K562 (cell line): ENCODE measurements at regions not wholly inside any gene's neighbourhood (a gene's known extent, or its start where the extent isn't known, plus 50 kb on each side); places are given as distances from the start of the nearest gene placed in this dataset.

ENCODE experiments used
- BRCA1 ChIP-seq, 2 experiments: fragments of 450-650 bp in 1 of 2; sonication (generic) in 1 of 2; formaldehyde crosslinking in 1 of 2; IDR thresholded peaks; 2 replicates each; pipeline versions ENCODE4 v1.5.0 to v1.6.1; 2017 to 2020; ENCODE audit warnings: mild to moderate bottlenecking in 1 of 2, missing genetic modification reagents in 1 of 2
- MAFK ChIP-seq: IDR thresholded peaks from 2 replicates; pipeline ENCODE4 v1.6.1; 2011; ENCODE audit warnings: low read length, improper control_type of control experiment
- TF ChIP-seq, protein P1 (sequence below): conservative IDR thresholded peaks from 2 replicates; pipeline ENCODE4 v1.6.1; 2011; ENCODE audit warnings: low read depth, mild to moderate bottlenecking, low read length; ENCODE audit not compliant: control insufficient read depth
- TF ChIP-seq, protein P2 (sequence below), 3 experiments: IDR thresholded peaks in 2 of 3; conservative IDR thresholded peaks in 1 of 3; 2 replicates each; pipeline ENCODE4 v1.5.1; 2011 to 2012; ENCODE audit warnings: low read length in 3 of 3, mild to moderate bottlenecking in 3 of 3, control low read depth in 2 of 3, improper control_type of control experiment in 1 of 3, inconsistent platforms in 1 of 3, low read depth in 1 of 3, mixed read lengths in 1 of 3, moderate library complexity in 1 of 3; ENCODE audit not compliant: insufficient read depth in 2 of 3
- TF ChIP-seq, protein P3 (sequence below): sonication (generic); formaldehyde crosslinking; IDR thresholded peaks from 2 replicates; pipeline ENCODE4 v1.8.1; 2023; ENCODE audit warnings: mild to moderate bottlenecking, missing genetic modification reagents

DNA sequence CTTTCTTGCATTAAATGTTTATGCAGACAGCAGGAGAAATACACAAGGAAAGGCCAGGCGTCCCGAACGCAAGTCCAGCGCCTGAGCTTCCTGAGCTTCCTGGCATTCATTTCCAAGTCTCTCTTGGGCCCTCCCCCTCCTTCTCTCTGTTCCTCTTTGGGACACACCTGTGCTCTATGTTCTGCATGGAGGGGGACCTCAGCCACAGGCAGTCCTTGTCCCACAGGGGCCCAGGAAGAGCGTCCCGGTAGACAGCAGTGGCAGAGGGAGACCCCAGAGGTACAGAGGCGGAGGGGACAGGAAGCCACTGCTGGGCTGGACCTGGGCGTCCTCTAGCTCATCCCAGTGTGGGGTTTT, 221.3 kb downstream of the C9orf50 start:
- no peak for TF ChIP-seq BRCA1 (IDR thresholded peaks at IDR 0.05)
- no peak for TF ChIP-seq BRCA1 (CRISPR knock-in tag; IDR thresholded peaks at IDR 0.05)
- TF ChIP-seq MAFK = no peak
- TF ChIP-seq, protein P1, sequence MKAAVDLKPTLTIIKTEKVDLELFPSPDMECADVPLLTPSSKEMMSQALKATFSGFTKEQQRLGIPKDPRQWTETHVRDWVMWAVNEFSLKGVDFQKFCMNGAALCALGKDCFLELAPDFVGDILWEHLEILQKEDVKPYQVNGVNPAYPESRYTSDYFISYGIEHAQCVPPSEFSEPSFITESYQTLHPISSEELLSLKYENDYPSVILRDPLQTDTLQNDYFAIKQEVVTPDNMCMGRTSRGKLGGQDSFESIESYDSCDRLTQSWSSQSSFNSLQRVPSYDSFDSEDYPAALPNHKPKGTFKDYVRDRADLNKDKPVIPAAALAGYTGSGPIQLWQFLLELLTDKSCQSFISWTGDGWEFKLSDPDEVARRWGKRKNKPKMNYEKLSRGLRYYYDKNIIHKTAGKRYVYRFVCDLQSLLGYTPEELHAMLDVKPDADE = no peak
- TF ChIP-seq, protein P2, sequence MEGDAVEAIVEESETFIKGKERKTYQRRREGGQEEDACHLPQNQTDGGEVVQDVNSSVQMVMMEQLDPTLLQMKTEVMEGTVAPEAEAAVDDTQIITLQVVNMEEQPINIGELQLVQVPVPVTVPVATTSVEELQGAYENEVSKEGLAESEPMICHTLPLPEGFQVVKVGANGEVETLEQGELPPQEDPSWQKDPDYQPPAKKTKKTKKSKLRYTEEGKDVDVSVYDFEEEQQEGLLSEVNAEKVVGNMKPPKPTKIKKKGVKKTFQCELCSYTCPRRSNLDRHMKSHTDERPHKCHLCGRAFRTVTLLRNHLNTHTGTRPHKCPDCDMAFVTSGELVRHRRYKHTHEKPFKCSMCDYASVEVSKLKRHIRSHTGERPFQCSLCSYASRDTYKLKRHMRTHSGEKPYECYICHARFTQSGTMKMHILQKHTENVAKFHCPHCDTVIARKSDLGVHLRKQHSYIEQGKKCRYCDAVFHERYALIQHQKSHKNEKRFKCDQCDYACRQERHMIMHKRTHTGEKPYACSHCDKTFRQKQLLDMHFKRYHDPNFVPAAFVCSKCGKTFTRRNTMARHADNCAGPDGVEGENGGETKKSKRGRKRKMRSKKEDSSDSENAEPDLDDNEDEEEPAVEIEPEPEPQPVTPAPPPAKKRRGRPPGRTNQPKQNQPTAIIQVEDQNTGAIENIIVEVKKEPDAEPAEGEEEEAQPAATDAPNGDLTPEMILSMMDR (IDR thresholded peaks at IDR 0.05 in 2 of 3, conservative IDR thresholded peaks at IDR 0.05 in 1 of 3; ENCODE audit: insufficient read depth in 2 of 3, low read depth in 1 of 3, low read length in 3 of 3) = no peak
- TF ChIP-seq, protein P3, sequence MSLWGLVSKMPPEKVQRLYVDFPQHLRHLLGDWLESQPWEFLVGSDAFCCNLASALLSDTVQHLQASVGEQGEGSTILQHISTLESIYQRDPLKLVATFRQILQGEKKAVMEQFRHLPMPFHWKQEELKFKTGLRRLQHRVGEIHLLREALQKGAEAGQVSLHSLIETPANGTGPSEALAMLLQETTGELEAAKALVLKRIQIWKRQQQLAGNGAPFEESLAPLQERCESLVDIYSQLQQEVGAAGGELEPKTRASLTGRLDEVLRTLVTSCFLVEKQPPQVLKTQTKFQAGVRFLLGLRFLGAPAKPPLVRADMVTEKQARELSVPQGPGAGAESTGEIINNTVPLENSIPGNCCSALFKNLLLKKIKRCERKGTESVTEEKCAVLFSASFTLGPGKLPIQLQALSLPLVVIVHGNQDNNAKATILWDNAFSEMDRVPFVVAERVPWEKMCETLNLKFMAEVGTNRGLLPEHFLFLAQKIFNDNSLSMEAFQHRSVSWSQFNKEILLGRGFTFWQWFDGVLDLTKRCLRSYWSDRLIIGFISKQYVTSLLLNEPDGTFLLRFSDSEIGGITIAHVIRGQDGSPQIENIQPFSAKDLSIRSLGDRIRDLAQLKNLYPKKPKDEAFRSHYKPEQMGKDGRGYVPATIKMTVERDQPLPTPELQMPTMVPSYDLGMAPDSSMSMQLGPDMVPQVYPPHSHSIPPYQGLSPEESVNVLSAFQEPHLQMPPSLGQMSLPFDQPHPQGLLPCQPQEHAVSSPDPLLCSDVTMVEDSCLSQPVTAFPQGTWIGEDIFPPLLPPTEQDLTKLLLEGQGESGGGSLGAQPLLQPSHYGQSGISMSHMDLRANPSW (CRISPR knock-in tag) = no peak
